ENCODE measurements at regions not wholly inside any gene's neighbourhood (a gene's known extent, or its start where the extent isn't known, plus 50 kb on each side); places are given as distances from the start of the nearest gene placed in this dataset.

DNA sequence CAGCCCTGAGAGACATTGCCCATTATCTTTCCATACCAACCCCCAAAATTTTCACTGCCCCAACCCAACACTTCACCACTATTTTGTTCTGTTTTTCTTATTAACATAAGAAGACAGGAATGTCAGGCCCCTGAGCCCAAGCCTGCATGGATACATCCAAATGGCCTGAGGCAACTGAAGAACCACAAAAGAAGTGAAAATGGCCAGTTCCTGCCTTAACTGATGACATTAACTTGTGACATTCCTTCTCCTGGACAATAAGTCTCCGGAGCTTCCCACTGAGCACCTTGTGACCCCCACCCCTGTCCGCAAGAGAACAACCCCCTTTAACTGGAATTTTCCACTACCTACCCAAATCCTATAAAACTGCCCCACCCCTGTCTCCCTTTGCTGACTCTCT lies 1076.4 kb upstream of the GHITM start:
- H3K4me2 ChIP-seq (ENCODE audit: insufficient read depth, low read length, poor library complexity, severe bottlenecking), result no peak overlapping the region
- DNase-seq (ENCODE audit: low spot score), result no peak
- no CpG with 5 or more reads among the region's 2 CpGs for WGBS, 2 donors (ENCODE audit: extremely low coverage in 2 of 2, insufficient read length in 2 of 2, insufficient replicate concordance in 1 of 2)

GRCh38 chr10:83073472-83073871 lies 1065.8 kb upstream of the GHITM start:
- no peak overlapping the region for H2AFZ ChIP-seq (ENCODE audit: low read length)
- no peak overlapping the region for H2BK12ac ChIP-seq (ENCODE audit: low read length)
- no peak overlapping the region for H2BK5ac ChIP-seq (ENCODE audit: low read length)
- no peaks in the 10 kb centered on the region for H3K79me1 ChIP-seq (ENCODE audit: low read depth, low read length)
- no peak overlapping the region for H3K14ac ChIP-seq (ENCODE audit: low read length)
- no peak overlapping the region for H3K9ac ChIP-seq (ENCODE audit: low read depth, low read length, poor library complexity)
- no peak overlapping the region for H3K4ac ChIP-seq (ENCODE audit: low read length)
- no CpG with 5 or more reads among the region's 1 CpG for WGBS, 2 donors (ENCODE audit: extremely low coverage in 2 of 2, insufficient read length in 2 of 2, insufficient replicate concordance in 1 of 2)
- H2AK5ac ChIP-seq (ENCODE audit: low read depth, low read length), result no peak overlapping the region
- peaks cover 0 to 8% of the 10 kb centered on the region in 2 donors for H3K4me1 ChIP-seq (ENCODE audit: control insufficient read depth in 2 of 2, insufficient read depth in 1 of 2, low read depth in 1 of 2, low read length in 2 of 2)
- no peak overlapping the region for H3K27ac ChIP-seq (replicated peaks; ENCODE audit: low read length)
- no peaks in the 10 kb centered on the region for H3K9me3 ChIP-seq (replicated peaks in 1 of 2; ENCODE audit: control insufficient read depth in 2 of 2, insufficient read depth in 1 of 2, low read depth in 1 of 2, low read length in 2 of 2)
- DNase-seq (ENCODE audit: low spot score), result no peak
- no peaks in the 10 kb centered on the region for H3K36me3 ChIP-seq (replicated peaks in 1 of 2; ENCODE audit: control insufficient read depth in 2 of 2, insufficient read depth in 2 of 2, low read length in 2 of 2)
- no peak overlapping the region for H3K4me3 ChIP-seq (ENCODE audit: low read length in 2 of 2)
- no peak overlapping the region for H3K23ac ChIP-seq (ENCODE audit: low read depth, low read length, poor library complexity)
- no peak overlapping the region for H2BK120ac ChIP-seq (ENCODE audit: low read depth, low read length)
- no peak overlapping the region for H3K18ac ChIP-seq (ENCODE audit: low read length)
- H4K8ac ChIP-seq (ENCODE audit: low read depth, low read length), result no peak overlapping the region
- H3K4me2 ChIP-seq (ENCODE audit: insufficient read depth, low read length, poor library complexity, severe bottlenecking), result no peak overlapping the region
- no peak overlapping the region for H4K91ac ChIP-seq (ENCODE audit: low read depth, low read length, poor library complexity)
- no peak overlapping the region for H2BK15ac ChIP-seq (ENCODE audit: low read length)
- H3K27me3 ChIP-seq (ENCODE audit: control insufficient read depth in 3 of 3, insufficient read depth in 3 of 3, low read depth in 1 of 3, low read length in 3 of 3), result no peaks in the 10 kb centered on the region

More for the DNA sequence above, 1076.4 kb upstream of the GHITM start:
- H2AFZ ChIP-seq (ENCODE audit: low read length), result no peak overlapping the region
- H3K4ac ChIP-seq (ENCODE audit: low read length), result no peak overlapping the region
- no peaks in the 10 kb centered on the region for H3K36me3 ChIP-seq (replicated peaks in 1 of 2; ENCODE audit: control insufficient read depth in 2 of 2, insufficient read depth in 2 of 2, low read length in 2 of 2)
- no peak overlapping the region for H3K27ac ChIP-seq (replicated peaks; ENCODE audit: low read length)
- no peaks in the 10 kb centered on the region for H3K27me3 ChIP-seq (ENCODE audit: control insufficient read depth in 3 of 3, insufficient read depth in 3 of 3, low read depth in 1 of 3, low read length in 3 of 3)
- no peak overlapping the region for H3K9ac ChIP-seq (ENCODE audit: low read depth, low read length, poor library complexity)
- H4K91ac ChIP-seq (ENCODE audit: low read depth, low read length, poor library complexity), result no peak overlapping the region
- no peak overlapping the region for H3K4me3 ChIP-seq (ENCODE audit: low read length in 2 of 2)
- no peak overlapping the region for H3K18ac ChIP-seq (ENCODE audit: low read length)
- H3K23ac ChIP-seq (ENCODE audit: low read depth, low read length, poor library complexity), result no peak overlapping the region
- H3K14ac ChIP-seq (ENCODE audit: low read length), result no peak overlapping the region
- H3K79me1 ChIP-seq (ENCODE audit: low read depth, low read length), result no peaks in the 10 kb centered on the region
- no peak overlapping the region for H2AK5ac ChIP-seq (ENCODE audit: low read depth, low read length)
- no peak overlapping the region for H2BK12ac ChIP-seq (ENCODE audit: low read length)
- no peak overlapping the region for H2BK15ac ChIP-seq (ENCODE audit: low read length)
- no peaks in the 10 kb centered on the region for H3K4me1 ChIP-seq (ENCODE audit: control insufficient read depth in 2 of 2, insufficient read depth in 1 of 2, low read depth in 1 of 2, low read length in 2 of 2)
- H2BK120ac ChIP-seq (ENCODE audit: low read depth, low read length), result no peak overlapping the region
- H2BK5ac ChIP-seq (ENCODE audit: low read length), result no peak overlapping the region
- H3K9me3 ChIP-seq (replicated peaks in 1 of 2; ENCODE audit: control insufficient read depth in 2 of 2, insufficient read depth in 1 of 2, low read depth in 1 of 2, low read length in 2 of 2), result no peaks in the 10 kb centered on the region
- no peak overlapping the region for H4K8ac ChIP-seq (ENCODE audit: low read depth, low read length)

GRCh38 chr10:83075016-83075814 lies 1064.1 kb upstream of the GHITM start:
- H3K4me1 ChIP-seq (ENCODE audit: control insufficient read depth in 2 of 2, insufficient read depth in 1 of 2, low read depth in 1 of 2, low read length in 2 of 2), result peaks cover 3 to 13% of the 10 kb centered on the region in 2 donors
- H3K14ac ChIP-seq (ENCODE audit: low read length), result no peak overlapping the region
- H4K8ac ChIP-seq (ENCODE audit: low read depth, low read length), result no peak overlapping the region
- H2AK5ac ChIP-seq (ENCODE audit: low read depth, low read length), result no peak overlapping the region
- no peak overlapping the region for H3K27ac ChIP-seq (replicated peaks; ENCODE audit: low read length)
- no peak overlapping the region for H3K4ac ChIP-seq (ENCODE audit: low read length)
- H3K79me1 ChIP-seq (ENCODE audit: low read depth, low read length), result no peaks in the 10 kb centered on the region
- H3K27me3 ChIP-seq (ENCODE audit: control insufficient read depth in 3 of 3, insufficient read depth in 3 of 3, low read depth in 1 of 3, low read length in 3 of 3), result no peaks in the 10 kb centered on the region
- H3K18ac ChIP-seq (ENCODE audit: low read length), result no peak overlapping the region
- no peak overlapping the region for H2BK12ac ChIP-seq (ENCODE audit: low read length)
- no peak overlapping the region for H2BK5ac ChIP-seq (ENCODE audit: low read length)
- WGBS, 2 donors (ENCODE audit: extremely low coverage in 2 of 2, insufficient read length in 2 of 2, insufficient replicate concordance in 1 of 2), result no CpG with 5 or more reads among the region's 4 CpGs
- H3K4me3 ChIP-seq (ENCODE audit: low read length in 2 of 2), result no peak overlapping the region
- no peak overlapping the region for H4K91ac ChIP-seq (ENCODE audit: low read depth, low read length, poor library complexity)
- H3K9ac ChIP-seq (ENCODE audit: low read depth, low read length, poor library complexity), result no peak overlapping the region
- H3K9me3 ChIP-seq (replicated peaks in 1 of 2; ENCODE audit: control insufficient read depth in 2 of 2, insufficient read depth in 1 of 2, low read depth in 1 of 2, low read length in 2 of 2), result peaks cover 0 to 2% of the 10 kb centered on the region in 2 donors
- H2BK120ac ChIP-seq (ENCODE audit: low read depth, low read length), result no peak overlapping the region
- no peak overlapping the region for H3K23ac ChIP-seq (ENCODE audit: low read depth, low read length, poor library complexity)
- H3K4me2 ChIP-seq (ENCODE audit: insufficient read depth, low read length, poor library complexity, severe bottlenecking), result no peak overlapping the region
- no peaks in the 10 kb centered on the region for H3K36me3 ChIP-seq (replicated peaks in 1 of 2; ENCODE audit: control insufficient read depth in 2 of 2, insufficient read depth in 2 of 2, low read length in 2 of 2)
- DNase-seq (ENCODE audit: low spot score), result no peak
- no peak overlapping the region for H2BK15ac ChIP-seq (ENCODE audit: low read length)
- H2AFZ ChIP-seq (ENCODE audit: low read length), result peak overlapping the region; percentile 23

- no peak overlapping the region for H2BK5ac ChIP-seq (ENCODE audit: low read length)
- H4K91ac ChIP-seq (ENCODE audit: low read depth, low read length, poor library complexity), result no peak overlapping the region
- no peak overlapping the region for H3K4me3 ChIP-seq (ENCODE audit: low read length in 2 of 2)
- no peak overlapping the region for H2BK120ac ChIP-seq (ENCODE audit: low read depth, low read length)
- H3K79me1 ChIP-seq (ENCODE audit: low read depth, low read length), result no peaks in the 10 kb centered on the region
- no peak overlapping the region for H3K23ac ChIP-seq (ENCODE audit: low read depth, low read length, poor library complexity)
- peaks cover 0 to 2% of the 10 kb centered on the region in 2 donors for H3K9me3 ChIP-seq (replicated peaks in 1 of 2; ENCODE audit: control insufficient read depth in 2 of 2, insufficient read depth in 1 of 2, low read depth in 1 of 2, low read length in 2 of 2)
- no peaks in the 10 kb centered on the region for H3K36me3 ChIP-seq (replicated peaks in 1 of 2; ENCODE audit: control insufficient read depth in 2 of 2, insufficient read depth in 2 of 2, low read length in 2 of 2)
- H2AFZ ChIP-seq (ENCODE audit: low read length), result no peak overlapping the region
- H3K9ac ChIP-seq (ENCODE audit: low read depth, low read length, poor library complexity), result no peak overlapping the region
- H4K8ac ChIP-seq (ENCODE audit: low read depth, low read length), result no peak overlapping the region
- H3K4me1 ChIP-seq (ENCODE audit: control insufficient read depth in 2 of 2, insufficient read depth in 1 of 2, low read depth in 1 of 2, low read length in 2 of 2), result peaks cover 3 to 13% of the 10 kb centered on the region in 2 donors
- H3K18ac ChIP-seq (ENCODE audit: low read length), result no peak overlapping the region
- no peak overlapping the region for H3K14ac ChIP-seq (ENCODE audit: low read length)
- no peak overlapping the region for H2AK5ac ChIP-seq (ENCODE audit: low read depth, low read length)
- DNase-seq (ENCODE audit: low spot score), result no peak
- no peaks in the 10 kb centered on the region for H3K27me3 ChIP-seq (ENCODE audit: control insufficient read depth in 3 of 3, insufficient read depth in 3 of 3, low read depth in 1 of 3, low read length in 3 of 3)
- H3K4me2 ChIP-seq (ENCODE audit: insufficient read depth, low read length, poor library complexity, severe bottlenecking), result no peak overlapping the region
- no peak overlapping the region for H2BK12ac ChIP-seq (ENCODE audit: low read length)
- no peak overlapping the region for H3K4ac ChIP-seq (ENCODE audit: low read length)
- no peak overlapping the region for H3K27ac ChIP-seq (replicated peaks; ENCODE audit: low read length)
- no peak overlapping the region for H2BK15ac ChIP-seq (ENCODE audit: low read length)
Measured at GRCh38 chr10:83075815-83076355, 1063.4 kb upstream of the GHITM start.
